NCI-H1694 (cell line): ENCODE measurements at regions not wholly inside any gene's neighbourhood (a gene's known extent, or its start where the extent isn't known, plus 50 kb on each side); places are given as distances from the start of the nearest gene placed in this dataset.

Source experiments
- DNase-seq: peaks from one replicate; lab custom pipeline; 2025; lab: John Stamatoyannopoulos, UW

- no peak for DNase-seq
Measured at GRCh38 chr2:611519-611918, 65.7 kb downstream of the TMEM18 start.

- no peak for DNase-seq
Measured at GRCh38 chr2:610491-610890, 66.7 kb downstream of the TMEM18 start.

GRCh38 chr2:609881-610280 lies 67.3 kb downstream of the TMEM18 start:
- DNase-seq, result no peak

DNA sequence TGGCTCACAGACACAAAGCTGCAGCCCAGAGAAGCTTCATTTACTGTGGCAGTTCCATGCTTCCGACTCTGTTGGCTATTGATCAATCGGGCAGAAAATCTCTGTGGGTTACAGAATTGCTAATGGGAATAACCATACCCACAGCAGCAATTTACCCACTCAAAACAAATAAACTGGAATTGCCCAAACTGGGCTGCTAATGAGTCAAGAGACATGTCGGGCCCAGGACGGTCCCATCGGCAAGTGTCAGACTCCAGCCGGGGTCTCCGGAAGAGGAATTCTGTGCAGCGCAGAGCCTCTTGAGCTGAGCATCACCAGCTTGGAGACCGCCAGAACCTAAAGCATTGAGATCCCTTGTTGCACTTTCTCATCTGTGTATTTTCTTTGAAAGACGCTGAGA lies 67.8 kb downstream of the TMEM18 start:
- DNase-seq, result no peak

DNA sequence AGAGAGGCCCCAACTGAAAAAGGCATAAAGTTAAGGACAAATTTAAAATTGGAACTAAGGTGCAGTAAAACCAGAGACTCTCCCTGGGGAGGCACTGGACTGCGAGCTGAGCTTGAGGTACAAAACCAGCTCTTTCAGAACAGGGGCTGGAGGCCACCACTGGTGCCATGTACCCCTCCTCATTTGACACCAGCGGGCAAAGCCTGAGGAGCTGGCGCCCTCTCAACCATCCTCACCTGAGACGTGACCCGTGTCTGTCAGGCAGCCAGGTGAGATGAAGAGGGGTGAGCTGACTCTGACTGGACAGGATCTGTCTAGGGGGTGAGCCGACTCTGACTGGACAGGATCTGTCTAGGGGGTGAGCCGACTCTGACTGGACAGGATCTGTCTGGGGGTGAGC lies 68.5 kb downstream of the TMEM18 start:
- DNase-seq, result no peak

GRCh38 chr2:608297-608696 lies 68.9 kb downstream of the TMEM18 start:
- no peak for DNase-seq

DNA sequence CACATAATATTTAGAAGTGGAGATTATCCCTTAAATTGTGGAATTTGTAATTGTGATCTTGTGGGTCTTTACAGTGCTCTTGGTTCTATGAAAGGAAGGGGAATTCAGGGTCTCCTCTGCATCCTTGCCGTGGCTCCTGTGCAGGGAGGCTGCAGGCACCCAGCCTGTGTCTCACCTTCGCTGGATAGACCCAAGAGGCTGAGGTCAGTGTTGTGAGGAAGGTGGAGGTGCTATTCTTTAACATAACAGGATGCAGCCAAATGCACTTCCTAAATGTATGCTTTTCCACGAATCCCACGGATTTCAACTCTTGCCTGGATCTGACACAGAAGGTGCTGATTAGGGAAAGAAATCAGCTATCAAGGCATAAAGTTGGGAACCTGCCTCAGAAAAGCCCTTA lies 69.5 kb downstream of the TMEM18 start:
- no peak for DNase-seq

DNA sequence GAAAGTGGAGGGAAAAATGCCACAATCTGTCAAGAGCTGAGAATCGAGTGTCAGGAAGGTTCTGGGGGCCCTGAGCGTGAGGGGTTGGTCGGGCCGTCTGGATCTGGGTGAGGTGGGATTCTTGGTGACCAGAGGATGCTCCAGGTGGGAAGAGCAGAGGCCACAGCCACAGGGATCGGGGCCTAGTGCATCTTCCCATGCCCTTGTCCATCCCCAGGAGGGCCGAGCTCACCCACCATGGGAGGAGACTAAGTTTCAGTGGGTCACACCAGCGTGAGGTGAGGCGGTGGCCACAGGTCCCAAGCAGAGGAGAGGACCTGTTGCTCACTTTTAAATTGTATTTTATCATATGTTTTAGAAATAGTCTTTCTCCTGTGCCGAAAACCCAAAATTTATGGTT lies 70.0 kb downstream of the TMEM18 start:
- DNase-seq, result no peak

DNA sequence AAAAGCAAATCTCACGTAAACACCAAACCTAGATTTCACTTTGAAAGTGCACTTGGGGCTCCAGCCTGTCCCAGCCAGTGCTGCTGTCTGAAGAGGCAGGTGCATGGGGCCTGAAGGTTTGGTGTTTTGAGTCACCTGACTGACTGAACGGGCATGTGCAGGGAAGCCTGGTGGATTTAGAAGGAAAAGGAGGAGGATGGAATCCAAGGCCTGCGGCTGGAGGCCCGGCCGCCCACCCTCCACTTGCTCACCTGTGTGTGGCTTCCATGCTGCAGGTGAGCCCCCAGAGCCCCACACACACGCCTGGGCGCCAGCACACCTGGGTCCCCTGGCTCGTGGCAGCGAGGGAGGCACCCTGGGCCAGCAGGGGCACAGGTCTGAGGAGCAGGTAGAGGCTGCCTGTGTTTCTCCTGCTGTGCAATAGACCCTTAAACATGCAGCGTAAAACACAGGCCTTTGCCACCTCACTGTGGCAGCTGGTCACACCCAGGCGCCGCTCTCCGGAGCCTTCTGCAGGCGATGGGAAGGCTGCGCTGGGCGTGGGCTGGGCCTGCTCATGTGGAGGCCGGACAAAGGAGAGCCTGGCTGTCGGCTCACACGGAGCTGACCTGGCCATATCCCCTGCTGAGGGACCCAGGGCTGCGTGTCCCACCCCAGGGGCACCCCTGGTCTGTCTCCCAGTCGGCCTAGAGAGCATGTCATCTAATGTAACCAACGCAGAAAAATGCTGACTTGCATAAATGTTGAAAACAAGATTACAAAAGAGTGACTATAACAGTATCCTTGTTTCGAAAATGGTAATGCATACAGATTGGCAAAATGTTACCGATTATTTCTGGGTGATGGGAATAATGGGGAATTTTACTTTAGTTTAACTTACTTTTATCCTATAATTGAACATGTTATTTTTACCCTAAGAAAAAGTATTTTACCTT lies 71.3 kb downstream of the TMEM18 start:
- no peak for DNase-seq

DNA sequence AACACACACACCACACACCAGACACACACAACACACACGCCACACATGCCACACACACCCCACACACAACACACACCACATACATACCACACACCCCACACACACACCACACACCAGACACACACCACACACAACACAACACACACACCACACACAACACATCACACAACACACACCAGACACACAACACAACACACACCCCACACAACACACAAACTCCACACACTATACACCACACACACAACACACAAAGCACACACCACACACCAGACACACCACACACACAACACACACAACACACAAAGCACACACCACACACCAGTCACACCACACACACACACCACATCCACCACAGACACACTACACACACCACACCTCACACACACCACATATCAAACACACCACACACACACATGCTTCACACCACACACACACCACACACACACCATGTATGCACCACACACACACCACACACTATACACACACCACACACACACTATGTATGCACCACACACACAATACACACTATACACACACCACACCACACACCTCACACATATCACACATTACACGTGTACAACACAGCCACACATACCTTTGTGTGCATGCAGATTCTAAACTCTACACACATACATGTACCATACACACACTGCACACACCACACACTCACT lies 72.2 kb downstream of the TMEM18 start:
- DNase-seq, result no peak

DNA sequence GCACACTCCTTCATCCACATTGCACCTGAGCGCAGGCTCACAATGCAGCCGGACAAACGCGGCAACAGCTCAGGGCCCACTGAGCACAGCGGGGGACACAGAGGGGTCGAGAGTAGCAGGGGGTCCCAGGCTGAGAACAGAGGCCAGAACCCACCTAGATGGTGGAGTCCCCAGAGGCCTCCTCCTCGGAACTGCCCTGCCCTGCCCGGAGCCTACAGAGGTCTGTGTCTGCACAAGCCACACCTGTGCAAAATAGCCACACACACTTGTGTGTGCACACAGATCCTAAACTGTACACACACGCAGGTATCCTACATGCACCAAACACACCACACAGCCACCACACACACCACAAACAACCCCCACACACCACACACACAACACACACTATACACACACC lies 72.8 kb downstream of the TMEM18 start:
- DNase-seq, result no peak

DNA sequence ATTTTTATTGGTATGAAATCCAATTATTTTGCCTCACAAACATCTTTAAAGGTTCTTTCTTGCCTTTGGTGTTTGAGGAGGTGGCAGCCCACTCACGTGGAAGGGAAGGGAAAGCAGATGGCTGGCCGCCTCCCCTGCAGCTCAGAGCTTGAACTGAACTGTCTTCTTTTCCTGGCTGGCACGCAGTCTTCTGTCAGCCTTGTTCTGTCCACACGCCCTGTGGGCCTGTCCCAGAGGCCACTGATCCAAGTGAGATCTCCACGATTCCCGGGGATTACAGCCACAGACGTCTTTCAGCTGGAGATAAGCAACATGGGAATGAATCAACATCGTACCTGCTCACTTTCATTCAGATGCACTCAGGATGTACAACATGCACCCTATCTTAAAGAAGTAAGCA lies 73.3 kb downstream of the TMEM18 start:
- DNase-seq, result no peak

GRCh38 chr2:603427-603826 lies 73.8 kb downstream of the TMEM18 start:
- no peak for DNase-seq

- no peak for DNase-seq
Measured at GRCh38 chr2:602571-603359, 74.4 kb downstream of the TMEM18 start.

DNA sequence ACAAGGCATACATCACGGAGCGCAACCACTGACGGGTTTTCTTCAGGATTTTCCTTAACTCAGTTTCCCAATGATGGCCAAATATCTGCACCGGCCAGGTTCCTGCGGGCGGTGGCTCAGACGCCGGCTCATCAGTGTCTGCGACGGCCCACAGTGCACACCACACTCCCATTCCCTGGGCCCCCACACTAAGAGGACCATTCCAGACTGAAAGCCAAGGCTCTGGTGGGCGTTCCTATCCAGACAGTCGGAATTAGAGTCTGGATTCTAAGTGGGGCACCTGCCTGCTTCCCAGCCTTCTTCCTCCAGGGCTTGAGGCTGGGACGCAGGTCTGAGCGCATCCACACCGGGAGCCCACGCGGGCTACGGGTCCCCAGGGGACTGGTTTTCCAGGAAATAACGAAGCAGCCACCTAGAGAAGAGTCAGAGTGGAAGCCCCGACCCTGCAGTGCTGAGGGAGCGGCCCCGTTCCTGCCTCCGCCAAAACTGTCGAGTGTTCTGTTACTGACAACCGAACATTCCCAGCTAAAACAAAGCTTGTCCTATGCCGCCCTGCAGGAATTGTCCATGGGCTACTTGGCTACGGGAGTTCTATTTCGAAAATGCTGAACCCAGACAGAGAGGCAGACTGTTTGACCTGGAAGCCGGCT lies 75.3 kb downstream of the TMEM18 start:
- DNase-seq, result no peak

DNA sequence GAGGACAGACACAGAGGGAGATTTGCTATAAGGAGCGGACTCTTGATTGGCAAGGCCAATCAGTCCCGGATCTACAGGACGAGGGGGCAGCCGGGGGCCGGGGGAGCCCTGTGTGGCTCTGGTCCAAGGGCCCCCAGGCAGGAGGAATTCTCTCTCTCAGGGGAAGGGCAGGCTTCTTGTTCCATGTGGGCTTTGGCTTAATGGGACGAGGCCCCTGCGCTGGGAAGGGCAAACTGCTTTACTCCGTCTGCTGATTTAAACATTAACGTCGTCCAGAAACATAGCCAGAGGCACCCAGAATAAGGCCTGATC lies 75.9 kb downstream of the TMEM18 start:
- DNase-seq, result no peak

GRCh38 chr2:600542-601386 lies 76.4 kb downstream of the TMEM18 start:
- no peak for DNase-seq

- no peak for DNase-seq
Measured at GRCh38 chr2:599601-600000, 77.6 kb downstream of the TMEM18 start.

- DNase-seq, result no peak
Measured at GRCh38 chr2:598058-598802, 79.0 kb downstream of the TMEM18 start.

GRCh38 chr2:595831-596592 lies 81.2 kb downstream of the TMEM18 start:
- no peak for DNase-seq
